HG02759 (cell line): ENCODE measurements at regions not wholly inside any gene's neighbourhood (a gene's known extent, or its start where the extent isn't known, plus 50 kb on each side); places are given as distances from the start of the nearest gene placed in this dataset.
"Not testable (repeated sequence)": the region's sequence is repeated elsewhere in the genome, so short reads cannot be mapped to it uniquely, and the experiment has no call there.

Experiments used
- ATAC-seq: cut with Tn5 transposase; IDR thresholded peaks from one replicate; pipeline ENCODE4 v1.9.1; 2021; ENCODE audit warnings: mild to moderate bottlenecking, moderate library complexity; ENCODE audit not compliant: unreplicated experiment

- peak; percentile 75 for ATAC-seq
Measured at GRCh38 chr1:69055194-69055593, 512.5 kb upstream of the LRRC7 start.

GRCh38 chr1:69058454-69058853 lies 509.3 kb upstream of the LRRC7 start:
- no peak for ATAC-seq

GRCh38 chr1:69070660-69071373 lies 496.9 kb upstream of the LRRC7 start:
- no peak for ATAC-seq

- ATAC-seq, result no peak
Measured at GRCh38 chr1:69073176-69073575, 494.5 kb upstream of the LRRC7 start.

- no peak for ATAC-seq
Measured at GRCh38 chr1:69076631-69077030, 491.1 kb upstream of the LRRC7 start.

GRCh38 chr1:69077198-69077597 lies 490.5 kb upstream of the LRRC7 start:
- no peak for ATAC-seq

- no peak for ATAC-seq
Measured at GRCh38 chr1:69077633-69078032, 490.1 kb upstream of the LRRC7 start.

- ATAC-seq, result no peak
Measured at GRCh38 chr1:69081668-69082067, 486.1 kb upstream of the LRRC7 start.

- no peak for ATAC-seq
Measured at GRCh38 chr1:69082312-69082711, 485.4 kb upstream of the LRRC7 start.

GRCh38 chr1:69086148-69086547 lies 481.6 kb upstream of the LRRC7 start:
- no peak for ATAC-seq

GRCh38 chr1:69088571-69088970 lies 479.2 kb upstream of the LRRC7 start:
- no peak for ATAC-seq

- ATAC-seq, result no peak
Measured at GRCh38 chr1:69090170-69090569, 477.6 kb upstream of the LRRC7 start.

GRCh38 chr1:69090752-69091151 lies 477.0 kb upstream of the LRRC7 start:
- ATAC-seq, result no peak

- not testable (repeated sequence) for ATAC-seq
Measured at GRCh38 chr1:69102058-69102457, 465.7 kb upstream of the LRRC7 start.

GRCh38 chr1:69103213-69103612 lies 464.5 kb upstream of the LRRC7 start:
- ATAC-seq, result no peak

GRCh38 chr1:69103705-69104385 lies 463.9 kb upstream of the LRRC7 start:
- no peak for ATAC-seq

GRCh38 chr1:69104894-69105293 lies 462.8 kb upstream of the LRRC7 start:
- ATAC-seq, result no peak

- ATAC-seq, result no peak
Measured at GRCh38 chr1:69109277-69109676, 458.4 kb upstream of the LRRC7 start.

GRCh38 chr1:69110851-69111250 lies 456.9 kb upstream of the LRRC7 start:
- no peak for ATAC-seq

GRCh38 chr1:69120126-69120741 lies 447.5 kb upstream of the LRRC7 start:
- not testable (repeated sequence) for ATAC-seq

GRCh38 chr1:69120817-69121216 lies 446.9 kb upstream of the LRRC7 start:
- no peak for ATAC-seq

GRCh38 chr1:69121723-69122122 lies 446.0 kb upstream of the LRRC7 start:
- ATAC-seq, result no peak
